GM12878 (cell line): ENCODE measurements at regions not wholly inside any gene's neighbourhood (a gene's known extent, or its start where the extent isn't known, plus 50 kb on each side); places are given as distances from the start of the nearest gene placed in this dataset.

Experiments used
- ATAC-seq: fragments of 200-7000 bp; cut with Tn5 transposase; 3 replicates; pipeline ENCODE4 v1.9.1; 2020; ENCODE audit warnings: mild to moderate bottlenecking, moderate library complexity
- BruUV-seq: library from RNA; stranded (reverse); fragments of 400-500 nt; replicated peaks from 2 replicates; lab custom pipeline; 2021; lab: Mats Ljungman, UMichigan
- CTCF ChIA-PET: fragments of 300-600 bp; sonication (Branson Sonifier 250); formaldehyde crosslinking; extraction: SDS; loops from one replicate; lab custom pipeline; 2021; ENCODE audit warnings: inconsistent platforms; lab: Yijun Ruan, JAX
- POLR2A ChIA-PET: fragments of 350-600 bp; formaldehyde crosslinking; extraction: SDS; loops from one replicate; lab custom pipeline; 2021; ENCODE audit warnings: inconsistent platforms; lab: Charles Lee
- RAD21 ChIA-PET: fragments of 300-600 bp; sonication (Branson Sonifier 250); formaldehyde crosslinking; loops from one replicate; lab custom pipeline; 2023; ENCODE audit warnings: antibody characterized with exemption; ENCODE audit not compliant: unreplicated experiment; lab: Charles Lee
- SMC1A ChIA-PET: fragments of 300-600 bp; sonication (Branson Sonifier 250); formaldehyde crosslinking; loops from one replicate; lab custom pipeline; 2023; ENCODE audit not compliant: unreplicated experiment, uncharacterized antibody; lab: Charles Lee
- DNase-seq: peaks from one replicate; pipeline ENCODE4 v3.0.0-alpha.2; 2011; ENCODE audit warnings: low read depth, low spot score
- FAIRE-seq: peaks from 3 replicates; lab custom pipeline; 2011; peaks lifted over from hg19 to GRCh38; lab: Jason Lieb, UNC
- H2AFZ ChIP-seq: 2 replicates; pipeline ENCODE4 v1.6.0; 2011; ENCODE audit warnings: low read depth, low read length, control low read depth; ENCODE audit not compliant: control insufficient read depth
- H3K27ac ChIP-seq: 2 replicates; pipeline ENCODE4 v1.5.1; 2011; ENCODE audit warnings: control low read depth; ENCODE audit not compliant: control insufficient read depth, insufficient read depth
- H3K27me3 ChIP-seq, 2 experiments: replicated peaks in 1 of 2; 2 replicates each; pipeline versions ENCODE4 v1.6.0 to v1.6.1; 2011; ENCODE audit warnings: low read length in 1 of 2; ENCODE audit not compliant: control insufficient read depth in 2 of 2, insufficient read depth in 2 of 2
- H3K36me3 ChIP-seq, 2 experiments: 2 replicates each; pipeline ENCODE4 v1.5.1; 2011; ENCODE audit warnings: low read length in 1 of 2; ENCODE audit not compliant: control insufficient read depth in 2 of 2, insufficient read depth in 2 of 2
- H3K4me1 ChIP-seq: 2 replicates; pipeline ENCODE4 v1.6.1; 2011; ENCODE audit warnings: mild to moderate bottlenecking, low read length, moderate library complexity, mixed read lengths; ENCODE audit not compliant: control insufficient read depth, insufficient read depth
- H3K4me2 ChIP-seq: 2 replicates; pipeline ENCODE4 v1.6.0; 2011; ENCODE audit warnings: control low read depth; ENCODE audit not compliant: control insufficient read depth, insufficient read depth
- H3K4me3 ChIP-seq: fragments of 200-600 bp; sonication (generic); 2 replicates; pipeline ENCODE4 v1.5.1; 2016
- H3K79me2 ChIP-seq: 2 replicates; pipeline ENCODE4 v1.6.0; 2011; ENCODE audit warnings: low read length; ENCODE audit not compliant: control insufficient read depth, insufficient read depth
- H3K9ac ChIP-seq: 2 replicates; pipeline ENCODE4 v1.8.0; 2011; ENCODE audit warnings: low read length, control low read depth, mixed read lengths; ENCODE audit not compliant: control insufficient read depth, insufficient read depth
- H3K9me3 ChIP-seq: replicated peaks from 3 replicates; pipeline ENCODE4 v1.5.1; 2011; ENCODE audit warnings: mild to moderate bottlenecking, low read length; ENCODE audit not compliant: control insufficient read depth, insufficient read depth
- H4K20me1 ChIP-seq: 2 replicates; pipeline ENCODE4 v1.6.0; 2011; ENCODE audit not compliant: control insufficient read depth, insufficient read depth
- BHLHE40 ChIP-seq, 2 experiments: fragments of 450-650 bp in 1 of 2; IDR thresholded peaks; 2 replicates each; pipeline ENCODE4 v1.6.1; 2011 to 2017; ENCODE audit warnings: low read depth in 2 of 2, borderline replicate concordance in 1 of 2, improper control_type of control experiment in 1 of 2, low read length in 1 of 2, mild to moderate bottlenecking in 1 of 2
- BMI1 ChIP-seq: fragments of 450-650 bp; IDR thresholded peaks from 2 replicates; pipeline ENCODE4 v1.6.1; 2016; ENCODE audit warnings: mild to moderate bottlenecking, moderate library complexity, borderline replicate concordance
- CEBPZ ChIP-seq: fragments of 150-350 bp; IDR thresholded peaks from 2 replicates; pipeline ENCODE4 v1.6.1; 2016; ENCODE audit warnings: low read depth, low read length
- EGR1 ChIP-seq, 2 experiments: IDR thresholded peaks; 1 replicate in 1 of 2; 2 replicates in 1 of 2; pipeline ENCODE4 v1.6.1; 2011 to 2012; ENCODE audit warnings: low read depth in 2 of 2, low read length in 2 of 2, borderline replicate concordance in 1 of 2, mild to moderate bottlenecking in 1 of 2, moderate library complexity in 1 of 2
- FOS ChIP-seq: IDR thresholded peaks from 3 replicates; pipeline ENCODE4 v1.6.1; 2011; ENCODE audit warnings: borderline replicate concordance; ENCODE audit not compliant: insufficient read length; ENCODE audit errors: extremely low read depth
- HDAC2 ChIP-seq: fragments of 200-600 bp; sonication (generic); IDR thresholded peaks from 2 replicates; pipeline ENCODE4 v1.6.1; 2017
- JUNB ChIP-seq: IDR thresholded peaks from 2 replicates; pipeline ENCODE4 v1.6.1; 2016; ENCODE audit warnings: antibody characterized with exemption, mild to moderate bottlenecking
- LARP7 ChIP-seq: fragments of 450-650 bp; IDR thresholded peaks from 2 replicates; pipeline ENCODE4 v1.6.1; 2017; ENCODE audit warnings: mild to moderate bottlenecking
- NRF1 ChIP-seq: conservative IDR thresholded peaks from 2 replicates; pipeline ENCODE4 v1.6.1; 2011; ENCODE audit warnings: mild to moderate bottlenecking, low read depth, low read length, improper control_type of control experiment
- RBBP5 ChIP-seq: fragments of 200-600 bp; sonication (generic); conservative IDR thresholded peaks from 2 replicates; pipeline ENCODE4 v1.6.1; 2016
- RCOR1 ChIP-seq: conservative IDR thresholded peaks from 2 replicates; pipeline ENCODE4 v1.6.1; 2012; ENCODE audit warnings: low read depth, low read length, improper control_type of control experiment
- STAT3 ChIP-seq: IDR thresholded peaks from 2 replicates; pipeline ENCODE4 v1.6.1; 2011; ENCODE audit warnings: low read depth, low read length, improper control_type of control experiment
- USF1 ChIP-seq: IDR thresholded peaks from 2 replicates; pipeline ENCODE4 v1.6.1; 2011; ENCODE audit warnings: borderline replicate concordance, low read depth, mild to moderate bottlenecking, moderate library complexity, mixed read lengths, low read length; ENCODE audit not compliant: insufficient read depth; ENCODE audit errors: extremely low read length
- YBX1 ChIP-seq: fragments of 450-650 bp; IDR thresholded peaks from 2 replicates; pipeline ENCODE4 v1.6.1; 2016; ENCODE audit warnings: antibody characterized with exemption
- ZSCAN29 ChIP-seq: fragments of 450-650 bp; IDR thresholded peaks from 2 replicates; pipeline ENCODE4 v1.6.1; 2017; ENCODE audit warnings: mild to moderate bottlenecking, moderate library complexity
- WGBS: methylation state at CpG from one replicate; pipeline ENCODE4 v1.1.6; 2016; ENCODE audit warnings: low lambda C conversion rate; ENCODE audit not compliant: insufficient replicate concordance, insufficient coverage; ENCODE audit errors: missing lambda C conversion rate; 5-methylcytosine and 5-hydroxymethylcytosine counted together
- in situ Hi-C: fragments of 300-500 bp; cut with MboI; formaldehyde crosslinking; loops from 9 replicates; pipeline ENCODE4 v1.14.3; 2018; ENCODE audit warnings: mixed read lengths
- intact Hi-C: fragments of 100-400 bp; cut with micrococcal nuclease; formaldehyde crosslinking; loops from one replicate; pipeline ENCODE4 v1.14.2; 2022; ENCODE audit not compliant: unreplicated experiment

DNA sequence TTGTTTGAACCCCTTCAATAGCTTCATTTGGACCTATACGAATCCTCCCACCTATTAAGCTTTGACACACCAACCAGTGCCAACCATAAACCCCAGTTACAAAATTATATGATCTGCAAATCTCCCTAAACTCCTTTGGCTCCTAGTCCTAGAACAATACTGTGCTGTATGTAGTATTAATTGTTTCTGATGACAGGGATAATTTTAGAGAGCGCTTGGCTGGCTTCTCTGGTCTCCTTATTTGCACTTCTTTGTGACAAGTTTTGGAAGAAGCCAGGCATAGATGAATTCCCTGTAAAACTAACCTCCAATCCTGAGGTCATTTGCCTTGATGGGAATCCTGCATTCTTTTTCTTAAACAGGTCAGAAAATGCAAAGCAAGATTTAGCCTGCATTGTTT is 433.0 kb downstream of the PPARGC1A start:
- Histone ChIP-seq H3K27me3 (no peaks in the 10 kb centered on the region), H3K27ac (no peak overlapping the region), H3K4me3 (no peak overlapping the region), H4K20me1 (no peaks in the 10 kb centered on the region), H3K9ac (no peak overlapping the region), H3K4me1 (no peaks in the 10 kb centered on the region), H3K36me3 (no peaks in the 10 kb centered on the region), H3K79me2 (no peaks in the 10 kb centered on the region), H3K4me2 (no peak overlapping the region), H2AFZ (no peak overlapping the region), H3K9me3 (no peaks in the 10 kb centered on the region)
- DNase-seq (no peak), ATAC-seq (no peak), FAIRE-seq (no peak)
- ChIA-PET SMC1A (interaction anchor here (0.6 kb wide), 1 partner anchor 899 kb away, joined by 3 read pairs; no protein-coding TSS in a partner anchor), CTCF (no interaction called here), RAD21 (no interaction called here), POLR2A (no interaction called here)
- WGBS = 12% methylated on average over 2 of the region's 2 CpGs
- in situ Hi-C loops = no loop called here
- BruUV-seq = no TSS peak
- intact Hi-C loops = no loop called here
- TF ChIP-seq EGR1 (IDR thresholded peaks at IDR 0.05; ENCODE audit: borderline replicate concordance in 1 of 2, low read depth in 2 of 2, low read length in 2 of 2) (no peak), RBBP5 (no peak), FOS (no peak), RCOR1 (no peak), LARP7 (no peak), YBX1 (no peak), STAT3 (no peak)

- H3K4me1 ChIP-seq = no peaks in the 10 kb centered on the region
- no peak overlapping the region for H2AFZ ChIP-seq
- no peak for FAIRE-seq
- no peak for ATAC-seq
- H4K20me1 ChIP-seq = no peaks in the 10 kb centered on the region
- CTCF ChIA-PET = interaction anchor here (1.5 kb wide), 1 partner anchor 26 kb away, joined by 4 read pairs; no protein-coding TSS in a partner anchor
- no peak overlapping the region for H3K4me2 ChIP-seq
- no peak overlapping the region for H3K27ac ChIP-seq
- H3K27me3 ChIP-seq = no peaks in the 10 kb centered on the region
- SMC1A ChIA-PET = interaction anchor here (0.7 kb wide), 1 partner anchor 12 kb away, joined by 3 read pairs; no protein-coding TSS in a partner anchor
- no peak overlapping the region for H3K4me3 ChIP-seq
- DNase-seq = no peak
- RAD21 ChIA-PET = no interaction called here
- POLR2A ChIA-PET = no interaction called here
- no peaks in the 10 kb centered on the region for H3K79me2 ChIP-seq
- H3K9me3 ChIP-seq = no peaks in the 10 kb centered on the region
- H3K9ac ChIP-seq = no peak overlapping the region
- in situ Hi-C loops = no loop called here
- BruUV-seq = no TSS peak
- intact Hi-C loops = no loop called here
- no peaks in the 10 kb centered on the region for H3K36me3 ChIP-seq
- 9% methylated on average over 5 of the region's 5 CpGs for WGBS
- TF ChIP-seq JUNB (no peak), BMI1 (no peak), CEBPZ (no peak), BHLHE40 (IDR thresholded peaks at IDR 0.05; ENCODE audit: borderline replicate concordance in 1 of 2, low read depth in 2 of 2, low read length in 1 of 2) (no peak), HDAC2 (no peak), ZSCAN29 (no peak), NRF1 (no peak), USF1 (no peak)
Measured at GRCh38 chr4:23455456-23456158, 434.2 kb downstream of the PPARGC1A start.
